C4-2B (cell line): ENCODE measurements at regions not wholly inside any gene's neighbourhood (a gene's known extent, or its start where the extent isn't known, plus 50 kb on each side); places are given as distances from the start of the nearest gene placed in this dataset.

Source experiments
- H3K27ac ChIP-seq: fragments of 450-650 bp; 2 replicates; pipeline ENCODE4 v1.5.1; 2017
- ZFX ChIP-seq: fragments of 450-650 bp; IDR thresholded peaks from 2 replicates; pipeline ENCODE4 v1.6.1; 2017
- TF ChIP-seq, protein P1 (sequence below): fragments of 450-650 bp; conservative IDR thresholded peaks from 2 replicates; pipeline ENCODE4 v1.5.1; 2017; ENCODE audit warnings: mild to moderate bottlenecking

GRCh38 chr6:147765541-147765940, 257.1 kb downstream of the SAMD5 start:
- no peak for TF ChIP-seq ZFX
- TF ChIP-seq, protein P1, sequence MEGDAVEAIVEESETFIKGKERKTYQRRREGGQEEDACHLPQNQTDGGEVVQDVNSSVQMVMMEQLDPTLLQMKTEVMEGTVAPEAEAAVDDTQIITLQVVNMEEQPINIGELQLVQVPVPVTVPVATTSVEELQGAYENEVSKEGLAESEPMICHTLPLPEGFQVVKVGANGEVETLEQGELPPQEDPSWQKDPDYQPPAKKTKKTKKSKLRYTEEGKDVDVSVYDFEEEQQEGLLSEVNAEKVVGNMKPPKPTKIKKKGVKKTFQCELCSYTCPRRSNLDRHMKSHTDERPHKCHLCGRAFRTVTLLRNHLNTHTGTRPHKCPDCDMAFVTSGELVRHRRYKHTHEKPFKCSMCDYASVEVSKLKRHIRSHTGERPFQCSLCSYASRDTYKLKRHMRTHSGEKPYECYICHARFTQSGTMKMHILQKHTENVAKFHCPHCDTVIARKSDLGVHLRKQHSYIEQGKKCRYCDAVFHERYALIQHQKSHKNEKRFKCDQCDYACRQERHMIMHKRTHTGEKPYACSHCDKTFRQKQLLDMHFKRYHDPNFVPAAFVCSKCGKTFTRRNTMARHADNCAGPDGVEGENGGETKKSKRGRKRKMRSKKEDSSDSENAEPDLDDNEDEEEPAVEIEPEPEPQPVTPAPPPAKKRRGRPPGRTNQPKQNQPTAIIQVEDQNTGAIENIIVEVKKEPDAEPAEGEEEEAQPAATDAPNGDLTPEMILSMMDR = no peak
- no peak overlapping the region for H3K27ac ChIP-seq

DNA sequence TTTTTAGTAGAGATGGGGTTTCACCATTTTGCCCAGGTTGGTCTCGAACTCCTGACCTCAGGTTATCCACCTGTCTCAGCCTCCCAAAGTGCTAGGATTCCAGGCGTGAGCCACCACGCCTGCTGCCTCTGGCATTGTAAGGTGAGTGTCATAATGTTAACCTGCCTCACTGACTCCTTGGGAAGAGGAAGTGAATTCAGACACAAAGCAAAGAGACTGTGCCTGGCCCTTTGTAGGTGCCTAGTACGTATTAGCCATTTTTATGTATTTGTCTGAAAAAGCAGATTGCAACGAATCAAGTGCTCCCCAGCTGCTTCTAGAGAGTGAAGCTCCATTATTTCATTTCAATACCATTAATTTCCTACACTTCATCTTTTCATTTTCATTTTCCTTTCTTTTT, 260.5 kb downstream of the SAMD5 start:
- H3K27ac ChIP-seq = peak overlapping the region; percentile 47
- TF ChIP-seq ZFX = no peak
- TF ChIP-seq, protein P1 = no peak

DNA sequence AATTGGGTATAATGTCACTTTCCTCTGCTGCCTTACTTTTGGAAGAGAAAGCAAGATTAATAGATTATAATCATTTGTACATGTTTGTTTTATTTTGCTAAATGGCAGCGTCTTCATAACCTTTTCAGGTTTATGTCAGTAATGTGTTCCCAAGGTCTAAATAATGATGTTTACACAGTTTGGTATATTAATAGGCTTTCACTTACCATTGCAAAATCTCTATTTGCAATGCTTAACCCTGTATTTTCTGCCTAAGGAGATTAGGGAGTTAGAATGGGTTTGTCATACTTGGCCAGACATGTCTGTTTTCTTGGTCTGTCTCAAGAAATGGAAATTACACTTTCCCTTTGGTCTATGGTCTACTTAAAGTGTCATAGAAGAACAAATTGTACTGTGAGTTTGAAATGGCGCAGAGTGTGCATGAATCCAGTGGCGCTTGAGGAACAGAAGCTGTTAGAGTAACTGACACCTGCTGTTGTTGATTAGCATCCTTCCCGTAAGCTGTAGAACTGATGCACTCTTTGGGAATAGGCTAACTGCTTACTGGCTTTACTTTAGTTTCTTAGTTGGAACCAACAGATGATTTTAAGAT, 261.1 kb downstream of the SAMD5 start:
- H3K27ac ChIP-seq = no peak overlapping the region
- no peak for TF ChIP-seq ZFX
- TF ChIP-seq, protein P1 = no peak

- no peak overlapping the region for H3K27ac ChIP-seq
- no peak for TF ChIP-seq ZFX
- TF ChIP-seq, protein P1 = no peak
Observed at GRCh38 chr6:147770221-147770620, 261.7 kb downstream of the SAMD5 start.

GRCh38 chr6:147772724-147773123, 264.2 kb downstream of the SAMD5 start:
- TF ChIP-seq ZFX = no peak
- TF ChIP-seq, protein P1 = no peak

DNA sequence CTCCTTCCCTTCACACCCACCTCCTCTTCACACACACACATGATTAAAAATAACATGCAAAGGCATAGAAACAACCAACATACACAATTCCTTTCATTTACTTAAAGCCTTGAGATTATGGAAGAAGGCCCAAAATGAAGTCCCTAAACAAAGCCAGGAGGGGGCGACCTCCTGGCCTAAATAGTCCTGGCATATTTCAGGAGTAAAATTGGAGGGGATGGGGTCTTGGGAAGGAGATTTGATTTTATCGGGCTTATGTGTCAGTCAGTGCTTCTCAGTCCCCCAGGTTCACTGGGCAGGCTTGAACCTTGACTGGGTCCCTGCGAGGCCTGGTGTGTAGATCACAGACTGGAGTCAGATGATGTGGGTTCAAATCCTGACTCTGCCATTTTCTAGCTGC, 266.4 kb downstream of the SAMD5 start:
- TF ChIP-seq ZFX = no peak
- TF ChIP-seq, protein P1 = peak; percentile 22
- H3K27ac ChIP-seq = no peak overlapping the region

More at GRCh38 chr6:147772724-147773123, 264.2 kb downstream of the SAMD5 start:
- H3K27ac ChIP-seq = no peak overlapping the region

DNA sequence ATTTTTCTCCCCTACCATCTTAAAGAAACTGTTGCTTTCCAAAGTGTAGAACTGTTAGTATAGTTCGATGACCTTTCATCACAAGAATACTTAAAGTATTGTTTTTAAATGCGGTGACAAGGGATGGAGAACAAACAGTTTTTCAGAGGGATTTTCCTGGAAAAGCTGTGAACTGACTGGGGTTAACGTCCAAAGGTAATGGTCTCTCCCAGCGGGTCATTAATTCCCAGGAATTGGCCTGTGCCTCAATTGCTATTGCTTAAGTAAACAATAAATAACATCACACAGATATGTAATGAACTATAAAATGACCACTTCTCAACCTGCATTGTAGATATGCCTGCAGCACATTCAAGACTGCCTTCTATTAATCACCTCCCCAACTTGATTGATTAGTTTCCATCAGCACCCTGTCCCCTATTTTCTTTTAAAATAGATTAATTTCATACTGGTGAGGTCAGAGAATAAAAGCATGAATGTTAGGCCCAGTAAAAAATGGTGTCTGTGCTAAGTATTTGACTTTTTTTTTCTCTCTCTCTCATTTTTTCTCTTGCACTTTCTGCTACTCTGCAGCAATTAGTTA, 268.2 kb downstream of the SAMD5 start:
- H3K27ac ChIP-seq = no peak overlapping the region
- no peak for TF ChIP-seq ZFX
- TF ChIP-seq, protein P1 = no peak
